Activated CD8-positive, alpha-beta memory T cell treated with anti-CD3 and anti-CD28 coated beads for 48 hours (primary cell): ENCODE measurements at regions not wholly inside any gene's neighbourhood (a gene's known extent, or its start where the extent isn't known, plus 50 kb on each side); places are given as distances from the start of the nearest gene placed in this dataset.
"Not testable (repeated sequence)": the region's sequence is repeated elsewhere in the genome, so short reads cannot be mapped to it uniquely, and the experiment has no call there.

Source experiments
- DNase-seq, 3 experiments: peaks; one replicate each; pipeline ENCODE4 v3.0.0-alpha.2; 2020; ENCODE audit warnings: low read depth in 2 of 3, low spot score in 2 of 3

- DNase-seq, result no peak
Measured at GRCh38 chr20:12199703-12200102, 282.0 kb downstream of the BTBD3 start.

- no peak for DNase-seq
Measured at GRCh38 chr20:12201289-12201991, 283.7 kb downstream of the BTBD3 start.

GRCh38 chr20:12203399-12203798, 285.7 kb downstream of the BTBD3 start:
- DNase-seq, result no peak

- no peak for DNase-seq
Measured at GRCh38 chr20:12203981-12204380, 286.3 kb downstream of the BTBD3 start.

GRCh38 chr20:12207875-12208274, 290.2 kb downstream of the BTBD3 start:
- no peak for DNase-seq

GRCh38 chr20:12210591-12210990, 292.9 kb downstream of the BTBD3 start:
- no peak for DNase-seq

GRCh38 chr20:12211361-12211760, 293.7 kb downstream of the BTBD3 start:
- DNase-seq, result no peak

GRCh38 chr20:12217382-12217781, 299.7 kb downstream of the BTBD3 start:
- DNase-seq, result no peak

- DNase-seq, result no peak
Measured at GRCh38 chr20:12219798-12220197, 302.1 kb downstream of the BTBD3 start.

- DNase-seq, result no peak
Measured at GRCh38 chr20:12223057-12223456, 305.4 kb downstream of the BTBD3 start.

GRCh38 chr20:12225898-12226297, 308.2 kb downstream of the BTBD3 start:
- no peak for DNase-seq

- DNase-seq, result no peak
Measured at GRCh38 chr20:12229891-12230290, 312.2 kb downstream of the BTBD3 start.

- DNase-seq, result no peak
Measured at GRCh38 chr20:12237772-12238171, 320.1 kb downstream of the BTBD3 start.

- DNase-seq, result no peak
Measured at GRCh38 chr20:12241065-12241464, 323.4 kb downstream of the BTBD3 start.

GRCh38 chr20:12243327-12243726, 325.6 kb downstream of the BTBD3 start:
- DNase-seq, result no peak

GRCh38 chr20:12248481-12248880, 330.8 kb downstream of the BTBD3 start:
- no peak for DNase-seq

GRCh38 chr20:12250661-12251060, 333.0 kb downstream of the BTBD3 start:
- DNase-seq, result not testable (repeated sequence)

GRCh38 chr20:12252793-12253192, 335.1 kb downstream of the BTBD3 start:
- DNase-seq, result no peak

GRCh38 chr20:12255461-12255970, 337.8 kb downstream of the BTBD3 start:
- no peak for DNase-seq

- no peak for DNase-seq
Measured at GRCh38 chr20:12256806-12257205, 339.1 kb downstream of the BTBD3 start.

GRCh38 chr20:12262747-12263146, 345.1 kb downstream of the BTBD3 start:
- DNase-seq, result no peak

- no peak for DNase-seq
Measured at GRCh38 chr20:12264711-12265110, 347.0 kb downstream of the BTBD3 start.

- no peak for DNase-seq
Measured at GRCh38 chr20:12265662-12266061, 348.0 kb downstream of the BTBD3 start.
